Epithelial cell of proximal tubule (primary cell): ENCODE measurements at regions not wholly inside any gene's neighbourhood (a gene's known extent, or its start where the extent isn't known, plus 50 kb on each side); places are given as distances from the start of the nearest gene placed in this dataset.

Experiments
- DNase-seq: peaks from one replicate; pipeline ENCODE4 v3.0.0-alpha.2; 2011; ENCODE audit warnings: low read depth
- H3K4me3 ChIP-seq: 2 replicates; pipeline ENCODE4 v1.5.1; 2011; ENCODE audit warnings: low read depth, mild to moderate bottlenecking, low read length
- CTCF ChIP-seq: conservative IDR thresholded peaks from 2 replicates; pipeline ENCODE4 v1.5.1; 2012; ENCODE audit warnings: low read depth, mild to moderate bottlenecking, low read length

GRCh38 chr10:9299966-9300365 lies 1245.5 kb downstream of the GATA3 start:
- TF ChIP-seq CTCF: no peak
- no peak for DNase-seq
- no peak overlapping the region for H3K4me3 ChIP-seq

GRCh38 chr10:9301148-9301547 lies 1246.7 kb downstream of the GATA3 start:
- TF ChIP-seq CTCF: peak; percentile 28
- H3K4me3 ChIP-seq: no peak overlapping the region
- DNase-seq: no peak

GRCh38 chr10:9301554-9301953 lies 1247.1 kb downstream of the GATA3 start:
- no peak overlapping the region for H3K4me3 ChIP-seq
- no peak for DNase-seq
- TF ChIP-seq CTCF: no peak

GRCh38 chr10:9302140-9302746 lies 1247.8 kb downstream of the GATA3 start:
- H3K4me3 ChIP-seq: no peak overlapping the region
- TF ChIP-seq CTCF: peak; percentile 55
- peak; percentile 18 for DNase-seq

GRCh38 chr10:9305018-9305655 lies 1250.6 kb downstream of the GATA3 start:
- peak; percentile 57 for TF ChIP-seq CTCF
- H3K4me3 ChIP-seq: no peak overlapping the region
- DNase-seq: no peak

- TF ChIP-seq CTCF: peak; percentile 45
- no peak overlapping the region for H3K4me3 ChIP-seq
- DNase-seq: no peak
Measured at GRCh38 chr10:9311702-9312499, 1257.4 kb downstream of the GATA3 start.

- no peak for DNase-seq
- no peak overlapping the region for H3K4me3 ChIP-seq
- TF ChIP-seq CTCF: no peak
Measured at GRCh38 chr10:9315292-9315691, 1260.8 kb downstream of the GATA3 start.
